ENCODE measurements at regions not wholly inside any gene's neighbourhood (a gene's known extent, or its start where the extent isn't known, plus 50 kb on each side); places are given as distances from the start of the nearest gene placed in this dataset.
"Not testable (repeated sequence)": the region's sequence is repeated elsewhere in the genome, so short reads cannot be mapped to it uniquely, and the experiment has no call there.

DNA sequence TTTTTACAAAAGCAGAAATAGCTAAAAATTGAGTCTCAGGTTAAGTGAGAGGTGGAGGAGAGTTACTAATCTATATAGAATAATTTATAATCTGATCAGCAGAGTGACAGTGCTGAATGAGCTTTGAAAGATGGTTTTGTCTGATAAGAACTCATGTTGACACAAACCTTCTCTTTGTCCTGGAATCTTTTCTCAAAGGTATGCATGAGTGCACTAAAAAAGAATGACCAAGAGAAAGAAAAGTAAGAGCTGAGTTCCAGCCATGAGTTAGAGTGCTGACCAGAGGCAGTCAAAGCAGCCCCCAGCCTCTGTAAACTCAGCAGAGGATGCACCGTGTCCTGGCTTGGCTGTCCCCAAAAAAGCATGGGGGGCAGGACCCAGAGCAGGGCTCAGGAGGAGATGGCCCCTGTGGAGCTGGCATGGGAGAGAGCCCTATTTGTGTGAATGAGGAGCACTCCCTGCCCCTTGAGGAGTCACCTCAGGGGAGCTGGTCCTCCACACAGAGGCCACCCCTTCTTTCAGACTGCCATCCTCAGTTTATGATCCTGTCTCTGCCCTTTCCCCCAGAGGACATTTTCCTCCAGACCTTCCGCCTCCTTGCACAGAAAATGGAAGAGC lies 129.8 kb downstream of the SEC23A start:
- no peak for DNase-seq (ENCODE audit: low read depth, low spot score)

DNA sequence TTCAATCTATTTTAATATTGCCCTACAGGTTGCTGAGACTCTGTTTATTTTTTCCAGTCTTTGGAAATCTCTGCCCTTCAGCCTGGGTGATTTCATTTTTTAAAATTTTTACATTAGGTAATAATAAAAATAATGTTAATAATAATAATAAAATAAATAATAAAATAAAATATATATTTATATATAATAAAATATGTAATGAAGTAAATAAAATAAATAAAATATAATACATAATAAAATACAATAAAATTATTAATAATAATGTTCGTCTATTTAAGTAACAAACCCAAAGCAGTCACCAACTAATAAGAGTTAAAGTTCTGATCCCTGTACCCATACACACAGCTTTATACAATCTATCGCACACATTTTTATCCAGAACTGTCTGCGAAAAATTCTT lies 130.5 kb downstream of the SEC23A start:
- DNase-seq (ENCODE audit: low read depth, low spot score) = no peak

DNA sequence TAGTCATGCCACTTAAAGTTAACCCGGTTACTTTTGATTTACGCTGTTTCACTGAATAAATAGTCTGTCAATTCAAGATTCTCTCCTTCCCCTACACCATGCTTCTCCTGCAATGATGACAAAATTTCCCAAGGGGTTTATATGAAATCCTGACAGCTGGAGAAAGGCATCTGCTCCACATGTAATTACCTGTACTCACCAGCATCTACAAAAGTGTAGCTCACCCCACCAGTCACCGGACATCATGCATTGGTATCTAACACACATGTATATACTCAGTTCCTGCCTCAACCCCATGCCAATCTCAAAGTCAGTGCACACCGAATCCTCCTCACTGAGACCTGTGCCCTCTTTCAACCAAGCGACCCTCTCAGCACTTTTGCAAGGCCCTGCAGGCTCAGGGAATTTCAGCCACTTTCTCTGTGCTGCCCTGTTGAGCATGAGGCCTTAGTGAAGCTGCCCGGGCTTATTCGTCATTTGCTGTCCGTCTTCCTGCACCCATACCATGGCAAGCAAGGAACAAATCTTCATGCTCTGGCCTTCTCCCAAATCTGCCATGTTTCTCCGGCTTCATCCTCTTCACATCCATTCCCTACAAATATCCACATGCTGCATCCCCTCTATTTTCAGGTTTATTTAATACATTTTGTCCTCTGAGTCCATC lies 131.6 kb downstream of the SEC23A start:
- no peak for DNase-seq (ENCODE audit: low read depth, low spot score)

DNA sequence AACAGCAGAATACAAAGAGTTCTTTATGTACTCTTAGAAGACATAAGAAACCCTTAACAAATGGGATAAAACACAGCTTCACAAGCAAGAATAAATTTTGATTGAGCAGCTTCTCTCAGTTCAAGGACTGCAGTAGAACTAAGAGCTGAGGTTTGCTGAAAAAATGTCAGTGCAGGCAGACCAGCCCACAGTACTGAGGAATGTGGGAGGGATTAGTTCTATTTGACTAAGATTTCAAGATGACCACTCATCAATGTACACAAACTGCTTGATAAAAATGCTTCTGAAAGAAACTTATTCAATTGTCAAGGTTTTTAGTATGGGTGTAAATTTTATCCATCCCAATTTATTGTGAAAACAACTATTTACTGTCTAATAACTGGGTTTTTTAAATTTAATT lies 138.4 kb downstream of the SEC23A start:
- no peak for DNase-seq (ENCODE audit: low read depth, low spot score)

DNA sequence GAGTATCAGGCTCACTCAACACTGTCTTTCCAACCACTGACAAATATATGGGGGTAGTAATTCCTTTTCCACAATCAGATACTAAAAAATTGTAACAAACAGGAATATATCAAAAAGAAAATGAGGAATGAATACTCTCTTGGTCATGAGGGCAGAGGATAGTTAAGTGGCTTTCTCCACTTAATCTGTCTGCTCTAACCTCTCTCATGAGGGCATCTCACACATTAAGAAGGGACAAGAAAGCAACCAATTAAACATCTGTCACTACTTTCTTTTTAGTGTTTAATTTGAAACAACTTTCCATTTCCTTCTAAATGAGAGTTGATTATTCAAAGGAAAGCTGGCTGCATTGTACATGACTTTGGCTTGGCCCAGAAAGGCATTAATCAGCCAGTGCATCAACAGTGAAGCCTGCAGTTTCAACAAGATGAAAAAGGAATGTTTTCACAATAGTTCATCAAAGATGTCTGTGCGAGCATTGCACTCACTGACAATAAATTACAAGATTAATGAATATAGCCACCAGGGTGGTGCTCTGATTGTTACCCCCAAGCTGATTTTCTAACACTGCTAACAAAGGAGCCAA lies 142.0 kb downstream of the SEC23A start:
- no peak for DNase-seq (ENCODE audit: low read depth, low spot score)

DNA sequence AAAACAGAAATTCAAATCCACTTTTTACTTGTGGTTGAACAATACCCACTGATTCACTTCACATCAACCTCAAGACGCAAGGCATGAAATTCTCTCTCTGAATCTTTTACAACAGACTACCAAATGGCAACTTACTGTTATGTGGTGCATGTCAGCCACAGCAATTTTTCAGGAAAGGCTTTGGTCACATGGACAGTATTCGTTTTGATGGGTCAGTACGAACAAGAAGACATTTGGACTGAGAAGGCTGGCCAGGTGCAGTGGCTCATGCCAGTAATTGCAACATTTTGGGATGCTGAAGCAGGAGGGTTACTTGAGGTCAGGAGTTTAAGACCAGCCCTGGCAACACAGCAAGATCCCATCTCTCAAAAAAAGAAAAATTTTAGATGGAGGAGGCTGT lies 144.0 kb downstream of the SEC23A start:
- no peak for DNase-seq (ENCODE audit: low read depth, low spot score)

DNA sequence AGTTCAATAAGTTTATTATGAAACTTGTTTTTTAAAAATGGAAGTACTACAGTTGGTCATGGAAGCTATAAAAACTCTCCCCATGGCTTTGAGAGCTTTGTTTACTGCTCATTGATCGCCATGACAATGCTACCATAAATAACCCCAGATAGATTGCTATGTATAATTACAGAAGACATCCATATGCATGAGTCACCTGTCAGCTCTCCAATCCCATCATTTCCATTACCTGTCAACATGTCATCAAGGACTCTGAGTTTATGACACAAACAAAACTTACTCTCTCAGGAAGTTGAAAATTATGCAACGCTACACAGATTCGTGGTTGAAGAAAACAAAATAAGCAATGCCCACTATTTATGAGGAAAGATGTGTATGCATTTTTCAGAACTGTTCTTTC lies 144.4 kb downstream of the SEC23A start:
- DNase-seq (ENCODE audit: low read depth, low spot score) = no peak

DNA sequence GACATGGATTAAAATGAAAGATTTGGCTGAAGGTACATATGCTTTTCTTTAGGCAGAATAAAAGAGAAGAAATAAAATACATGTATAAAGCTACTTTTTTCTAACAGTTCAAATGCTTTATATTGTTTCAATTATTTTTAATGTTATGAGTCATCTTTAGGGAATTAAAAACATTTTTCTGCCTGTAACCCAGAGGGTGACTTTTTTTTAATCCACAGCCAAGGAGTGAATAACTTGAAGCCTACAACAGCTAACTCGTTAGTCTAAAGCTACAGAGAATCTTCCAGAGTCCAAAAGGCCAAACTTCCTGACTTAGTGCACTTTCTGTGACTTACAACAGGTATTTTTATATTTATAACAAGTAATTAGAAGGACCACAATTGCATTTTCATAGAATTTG lies 151.6 kb downstream of the SEC23A start:
- no peak for DNase-seq (ENCODE audit: low read depth, low spot score)

DNA sequence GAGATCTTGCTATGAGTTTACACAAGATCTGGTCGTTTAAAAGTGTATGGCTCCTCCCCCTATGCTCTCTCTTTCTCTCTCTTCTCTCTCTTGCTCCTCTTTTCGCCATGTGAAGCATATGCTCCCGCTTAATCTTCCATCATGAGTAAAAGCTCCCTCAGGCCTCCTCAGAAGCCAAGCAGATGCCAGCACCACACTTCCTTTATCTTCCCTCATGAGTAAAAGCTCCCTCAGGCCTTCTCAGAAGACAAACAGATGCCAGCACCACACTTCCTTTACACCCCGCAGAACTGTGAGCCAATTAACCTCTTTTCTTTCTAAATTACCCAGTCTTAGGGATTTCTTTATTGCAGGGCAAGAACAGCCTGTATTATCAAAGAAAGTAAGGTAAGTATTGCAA lies 152.4 kb downstream of the SEC23A start:
- DNase-seq (ENCODE audit: low read depth, low spot score) = no peak

DNA sequence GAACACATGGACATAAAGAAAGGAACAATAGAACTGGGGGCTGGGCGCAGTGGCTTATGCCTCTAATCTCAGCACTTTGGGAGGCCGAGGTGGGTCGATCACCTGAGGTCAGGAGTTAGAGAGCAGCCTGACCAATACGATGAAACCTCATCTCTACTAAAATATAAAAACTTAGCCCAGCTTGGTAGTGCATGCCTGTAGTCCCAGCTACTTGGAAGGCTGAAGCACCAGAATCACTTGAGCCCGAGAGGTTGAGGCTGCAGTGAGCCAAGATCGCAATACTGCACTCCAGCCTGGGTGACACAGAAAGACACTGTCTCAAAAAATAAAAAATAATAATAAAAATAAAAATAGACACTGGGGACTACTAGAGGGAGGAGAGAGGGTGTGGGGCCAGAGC lies 154.5 kb downstream of the SEC23A start:
- no peak for DNase-seq (ENCODE audit: low read depth, low spot score)

DNA sequence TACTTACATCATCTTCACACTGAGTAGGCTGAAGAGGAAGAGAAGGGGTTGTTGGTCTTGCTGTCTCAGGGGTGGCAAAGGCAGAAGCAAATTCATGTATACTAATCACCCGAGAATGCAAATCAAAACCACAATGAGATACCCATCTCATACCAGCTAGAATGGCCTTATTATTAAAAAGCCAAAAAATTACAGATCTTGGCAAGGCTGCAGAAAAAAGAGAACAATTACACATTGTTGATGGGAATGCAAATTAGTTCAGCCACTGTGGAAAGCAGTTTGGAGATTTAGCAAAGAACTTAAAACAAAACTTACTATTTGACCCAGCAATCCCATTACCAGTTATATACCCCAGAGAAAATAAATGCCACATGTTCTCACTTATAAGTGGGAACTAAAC lies 154.9 kb downstream of the SEC23A start:
- DNase-seq (ENCODE audit: low read depth, low spot score) = no peak

DNA sequence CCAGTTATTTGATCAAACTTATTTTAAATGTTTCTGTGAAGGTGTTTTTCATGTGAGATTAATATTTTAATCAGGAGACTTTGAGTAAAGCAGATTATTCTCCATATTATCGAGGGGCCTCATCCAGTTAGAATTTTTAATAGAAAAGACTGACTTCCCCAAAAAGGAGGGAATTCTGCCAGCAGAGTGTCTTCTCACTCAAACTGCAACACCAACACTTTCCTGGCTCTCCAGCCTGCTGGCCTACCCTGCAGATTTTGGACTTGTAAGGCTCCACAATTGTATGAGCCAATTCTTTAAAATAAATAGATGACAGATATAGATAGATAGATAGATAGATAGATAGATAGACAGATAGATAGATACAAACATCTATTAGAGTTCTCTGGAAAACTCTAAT lies 155.7 kb downstream of the SEC23A start:
- no peak for DNase-seq (ENCODE audit: low read depth, low spot score)

DNA sequence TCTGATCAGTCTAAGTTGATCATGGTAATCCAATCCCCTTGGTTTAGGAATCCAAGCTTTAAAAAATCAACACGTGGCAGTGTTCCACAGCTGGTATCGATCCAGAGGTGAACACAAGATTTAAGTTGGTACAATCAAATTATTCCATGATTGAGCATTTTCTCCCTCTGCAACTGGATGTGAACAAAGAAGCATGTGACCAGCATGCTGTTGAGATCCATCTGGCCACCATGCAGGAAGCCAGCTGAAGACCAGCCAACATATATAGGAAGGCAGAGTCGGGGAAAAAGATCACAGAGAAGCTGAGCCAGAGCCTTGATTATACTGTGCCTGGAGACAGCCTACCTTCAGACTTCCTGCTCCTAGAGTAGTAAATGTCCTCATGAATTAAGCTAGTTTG lies 158.3 kb downstream of the SEC23A start:
- no peak for DNase-seq (ENCODE audit: low read depth, low spot score)

DNA sequence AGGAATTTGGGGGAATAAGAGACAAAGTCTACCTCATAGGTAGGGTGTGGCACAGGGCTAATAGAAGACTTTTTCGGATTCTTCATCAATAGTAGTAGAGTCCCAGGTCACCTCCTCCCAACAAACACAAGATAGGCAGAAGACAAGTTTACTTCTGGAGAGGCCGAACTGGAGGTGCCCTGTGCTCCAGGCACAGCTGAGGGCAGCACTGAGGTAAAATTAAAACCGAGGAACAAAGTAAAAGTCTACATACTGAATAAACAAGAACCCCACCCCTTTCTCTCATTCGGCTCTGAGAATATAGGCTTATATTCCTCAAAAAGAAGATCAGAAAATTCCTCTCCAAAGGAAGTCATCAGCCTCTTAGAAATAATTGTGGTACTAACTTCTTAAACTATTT lies 161.5 kb downstream of the SEC23A start:
- no peak for DNase-seq (ENCODE audit: low read depth, low spot score)

DNA sequence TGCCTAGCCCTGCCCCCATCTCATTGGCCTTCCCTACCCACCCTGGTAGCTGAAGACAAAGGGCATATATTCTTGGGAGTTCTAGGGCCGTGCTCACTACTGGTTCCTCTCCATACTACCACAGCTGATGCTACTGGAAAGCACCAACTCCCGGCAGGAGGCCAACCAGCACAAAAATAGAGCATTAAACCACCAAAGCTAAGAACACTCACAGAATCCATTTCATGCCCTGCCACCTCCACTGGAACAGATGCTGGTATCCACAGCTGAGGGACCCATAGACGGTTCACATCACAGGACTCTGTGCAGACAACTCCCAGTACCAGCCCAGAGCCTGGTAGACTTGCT lies 170.4 kb downstream of the SEC23A start:
- not testable (repeated sequence) for DNase-seq (ENCODE audit: low read depth, low spot score)

DNA sequence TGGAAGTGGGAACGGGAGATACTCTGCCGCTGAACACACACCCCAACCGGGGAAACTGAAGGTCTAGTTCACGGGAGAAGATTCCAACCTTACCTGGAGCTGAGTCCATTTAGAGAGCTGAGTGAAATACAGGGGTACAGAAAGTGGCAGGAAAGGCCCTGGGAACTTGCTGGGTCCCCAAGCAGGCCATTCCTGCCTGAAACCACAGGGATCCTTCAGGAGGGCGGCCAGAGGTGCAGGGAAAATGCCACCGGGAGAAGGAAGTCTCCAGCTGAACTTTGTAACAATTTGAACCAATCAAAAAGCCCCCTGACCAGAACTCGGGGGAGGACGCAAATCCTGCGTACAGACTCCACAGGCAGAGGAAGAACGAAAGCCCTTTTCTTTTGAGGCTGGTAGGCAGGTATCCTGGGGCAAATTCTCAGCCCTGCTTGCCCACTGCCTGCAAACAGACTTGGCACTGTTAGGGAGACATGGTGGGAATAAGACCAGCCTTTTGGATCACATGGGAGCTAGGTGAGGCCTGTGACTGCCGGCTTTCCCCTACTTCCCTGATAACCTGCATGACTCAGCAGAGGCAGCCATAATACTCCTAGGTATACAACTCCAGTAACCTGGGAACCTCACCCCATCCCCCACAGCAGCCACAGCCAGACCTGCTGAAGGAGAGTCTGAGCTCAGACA lies 170.9 kb downstream of the SEC23A start:
- DNase-seq (ENCODE audit: low read depth, low spot score) = no peak

DNA sequence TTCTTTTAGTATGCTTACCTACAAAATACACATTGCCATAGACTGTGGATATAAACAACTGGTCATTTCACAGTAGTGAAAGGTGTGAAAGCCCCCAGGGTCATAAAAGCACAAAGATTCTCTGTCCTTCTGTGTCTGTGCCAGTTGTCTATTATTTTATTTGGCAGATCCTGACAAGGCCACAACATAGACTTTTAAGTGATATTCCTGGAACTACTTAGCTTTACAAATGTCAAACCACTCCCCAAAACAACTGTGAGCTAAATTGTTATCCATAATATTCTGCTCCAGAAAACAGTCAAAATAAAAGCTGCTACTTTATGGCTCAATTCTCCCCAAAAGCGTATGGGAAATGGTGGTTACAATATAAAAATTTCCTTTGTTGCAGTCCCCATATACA lies 172.1 kb downstream of the SEC23A start:
- no peak for DNase-seq (ENCODE audit: low read depth, low spot score)

DNA sequence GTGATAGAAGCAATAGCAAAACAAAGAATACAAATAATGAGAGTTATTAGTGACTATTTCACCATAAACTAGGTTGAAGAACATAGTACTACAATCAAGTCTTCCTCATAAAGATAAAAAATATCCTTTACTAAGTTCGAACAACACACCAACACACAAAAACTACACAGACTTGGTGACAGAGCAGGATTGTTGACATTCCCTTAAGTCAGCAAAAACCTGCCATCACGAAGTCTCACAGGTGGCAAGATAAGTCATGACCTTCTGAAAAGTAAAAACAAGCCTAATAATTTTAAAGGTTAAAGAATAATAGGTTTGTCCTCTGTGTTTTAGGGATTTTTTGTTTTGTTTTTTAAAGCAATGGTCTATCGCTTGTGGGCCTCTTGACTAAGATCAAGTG lies 173.0 kb downstream of the SEC23A start:
- DNase-seq (ENCODE audit: low read depth, low spot score) = no peak

DNA sequence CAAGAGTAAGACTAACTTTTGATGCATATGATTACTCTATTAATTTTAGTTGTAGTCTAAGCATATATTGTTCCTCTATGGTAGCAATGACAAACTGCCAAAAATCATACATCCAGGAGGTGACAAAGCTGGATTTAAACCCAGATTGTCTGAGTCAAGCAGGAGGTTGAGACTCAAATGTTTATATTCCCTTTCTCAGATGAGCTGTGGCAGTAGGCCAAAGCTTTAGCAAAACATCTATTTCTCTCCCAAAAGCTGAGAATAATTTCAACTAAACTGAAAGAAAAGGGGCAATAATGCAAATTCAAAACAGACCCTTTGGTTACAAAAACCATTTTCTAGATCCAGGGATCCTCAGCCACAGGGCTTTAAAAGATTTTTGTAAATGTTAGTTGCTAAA lies 173.6 kb downstream of the SEC23A start:
- DNase-seq (ENCODE audit: low read depth, low spot score) = no peak

DNA sequence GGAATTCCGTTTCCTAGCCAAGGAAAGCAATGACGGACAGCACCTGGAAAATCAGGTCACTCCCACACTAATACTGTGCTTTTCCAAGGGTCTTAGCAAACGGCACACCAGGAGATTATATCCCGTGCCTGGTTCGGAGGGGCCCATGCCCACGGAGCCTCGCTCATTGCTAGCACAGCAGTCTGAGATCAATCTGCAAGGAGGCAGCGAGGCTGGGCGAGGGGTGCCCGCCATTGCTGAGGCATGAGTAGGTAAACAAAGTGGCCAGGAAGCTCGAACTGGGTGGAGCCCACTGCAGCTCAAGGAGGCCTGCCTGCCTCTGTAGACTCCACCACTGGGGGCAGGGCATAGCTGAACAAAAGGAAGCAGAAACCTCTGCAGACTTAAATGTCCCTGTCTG lies 181.1 kb downstream of the SEC23A start:
- not testable (repeated sequence) for DNase-seq (ENCODE audit: low read depth, low spot score)

DNA sequence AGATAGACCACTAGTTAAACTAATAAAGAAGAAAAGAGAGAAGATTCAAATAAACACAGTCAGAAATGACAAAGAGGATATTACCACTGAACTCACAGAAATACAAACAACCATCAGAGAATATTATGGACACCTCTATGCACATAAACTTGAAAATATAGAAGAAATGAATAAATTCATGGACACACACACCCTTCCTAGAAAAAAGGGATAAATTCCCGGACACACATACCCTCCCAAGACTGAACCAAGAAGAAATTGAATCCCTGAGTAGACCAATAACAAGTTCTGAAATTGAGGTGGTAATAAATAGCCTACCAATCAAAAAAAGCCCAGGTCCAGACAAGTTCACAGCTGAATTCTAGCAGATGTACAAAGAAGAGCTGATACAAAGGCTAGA lies 187.9 kb downstream of the SEC23A start:
- no peak for DNase-seq (ENCODE audit: low read depth, low spot score)

DNA sequence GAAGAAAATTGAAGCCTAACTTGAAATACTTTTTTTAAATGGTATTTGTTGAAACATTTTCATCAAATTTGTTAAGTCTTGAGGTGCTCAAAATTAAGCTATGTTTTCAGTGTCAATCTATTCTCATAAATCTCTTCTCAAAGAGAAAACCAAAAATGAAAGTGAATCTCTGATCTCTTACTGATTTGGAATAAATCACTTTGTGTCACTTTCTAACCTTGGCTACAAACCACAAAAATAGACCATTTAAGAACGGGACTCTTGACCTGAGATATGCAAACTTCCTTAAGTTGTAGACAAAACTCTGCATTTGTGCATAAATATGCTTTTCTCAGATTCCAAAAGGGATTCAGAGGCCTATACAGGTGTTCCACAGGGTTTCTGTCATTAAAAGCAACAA lies 192.9 kb downstream of the SEC23A start:
- DNase-seq (ENCODE audit: low read depth, low spot score) = no peak

DNA sequence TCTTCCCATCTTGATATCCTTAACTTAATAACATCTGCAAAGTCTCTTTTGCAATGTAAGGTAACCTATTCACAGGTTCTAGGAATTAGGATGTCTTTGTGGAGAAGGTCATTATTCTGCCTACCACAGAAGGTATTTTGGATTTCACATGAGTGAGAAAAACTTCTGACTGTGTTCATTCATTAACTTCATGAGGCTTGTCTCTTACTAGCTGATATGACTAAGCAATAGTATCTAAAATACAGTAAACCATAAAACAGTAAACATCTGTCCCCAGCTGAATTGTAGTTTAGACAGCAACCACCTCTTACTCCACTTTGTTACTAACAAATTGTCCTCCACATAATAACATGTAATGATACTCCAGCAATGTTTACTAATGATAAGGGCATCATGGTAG lies 198.1 kb downstream of the SEC23A start:
- no peak for DNase-seq (ENCODE audit: low read depth, low spot score)

All from pulmonary artery endothelial cell (primary cell).